Activated CD8-positive, alpha-beta memory T cell treated with anti-CD3 and anti-CD28 coated beads for 48 hours (primary cell): ENCODE measurements at regions not wholly inside any gene's neighbourhood (a gene's known extent, or its start where the extent isn't known, plus 50 kb on each side); places are given as distances from the start of the nearest gene placed in this dataset.
"Not testable (repeated sequence)": the region's sequence is repeated elsewhere in the genome, so short reads cannot be mapped to it uniquely, and the experiment has no call there.

Experiments
- DNase-seq, 3 experiments: peaks; one replicate each; pipeline ENCODE4 v3.0.0-alpha.2; 2020; ENCODE audit warnings: low read depth in 2 of 3, low spot score in 2 of 3

GRCh38 chr15:92751528-92751927 is 96.0 kb upstream of the FAM174B start:
- no peak for DNase-seq

- no peak for DNase-seq
Measured at GRCh38 chr15:92753591-92753990, 98.0 kb upstream of the FAM174B start.

GRCh38 chr15:92763459-92763858 is 107.9 kb upstream of the FAM174B start:
- no peak for DNase-seq

- not testable (repeated sequence) for DNase-seq
Measured at GRCh38 chr15:92768131-92768530, 112.6 kb upstream of the FAM174B start.

GRCh38 chr15:92770641-92771040 is 115.1 kb upstream of the FAM174B start:
- no peak for DNase-seq

GRCh38 chr15:92772061-92772460 is 116.5 kb upstream of the FAM174B start:
- no peak for DNase-seq

GRCh38 chr15:92772626-92773244 is 117.2 kb upstream of the FAM174B start:
- DNase-seq: no peak

GRCh38 chr15:92773340-92773739 is 117.8 kb upstream of the FAM174B start:
- DNase-seq: no peak

- no peak for DNase-seq
Measured at GRCh38 chr15:92779874-92780273, 120.2 kb upstream of the CHD2 start.

GRCh38 chr15:92780843-92781242 is 119.3 kb upstream of the CHD2 start:
- no peak for DNase-seq

GRCh38 chr15:92781925-92782453 is 118.1 kb upstream of the CHD2 start:
- DNase-seq: no peak

GRCh38 chr15:92787116-92787515 is 113.0 kb upstream of the CHD2 start:
- DNase-seq: no peak

- no peak for DNase-seq
Measured at GRCh38 chr15:92788196-92788595, 111.9 kb upstream of the CHD2 start.

GRCh38 chr15:92788793-92789192 is 111.3 kb upstream of the CHD2 start:
- DNase-seq: not testable (repeated sequence)

- DNase-seq: no peak
Measured at GRCh38 chr15:92796161-92796611, 103.9 kb upstream of the CHD2 start.

- DNase-seq: no peak
Measured at GRCh38 chr15:92797168-92798052, 102.7 kb upstream of the CHD2 start.

- DNase-seq: no peak
Measured at GRCh38 chr15:92800013-92800412, 100.1 kb upstream of the CHD2 start.

- not testable (repeated sequence) for DNase-seq
Measured at GRCh38 chr15:92800416-92801055, 99.6 kb upstream of the CHD2 start.

- DNase-seq: not testable (repeated sequence)
Measured at GRCh38 chr15:92801056-92801773, 98.9 kb upstream of the CHD2 start.

GRCh38 chr15:92801774-92802464 is 98.2 kb upstream of the CHD2 start:
- DNase-seq: no peak

- DNase-seq: no peak
Measured at GRCh38 chr15:92803536-92803851, 96.6 kb upstream of the CHD2 start.
